GM19351 (cell line): ENCODE measurements at regions not wholly inside any gene's neighbourhood (a gene's known extent, or its start where the extent isn't known, plus 50 kb on each side); places are given as distances from the start of the nearest gene placed in this dataset.

Experiments
- ATAC-seq: cut with Tn5 transposase; IDR thresholded peaks from one replicate; pipeline ENCODE4 v1.9.1; 2021; ENCODE audit warnings: mild to moderate bottlenecking, moderate library complexity; ENCODE audit not compliant: unreplicated experiment

DNA sequence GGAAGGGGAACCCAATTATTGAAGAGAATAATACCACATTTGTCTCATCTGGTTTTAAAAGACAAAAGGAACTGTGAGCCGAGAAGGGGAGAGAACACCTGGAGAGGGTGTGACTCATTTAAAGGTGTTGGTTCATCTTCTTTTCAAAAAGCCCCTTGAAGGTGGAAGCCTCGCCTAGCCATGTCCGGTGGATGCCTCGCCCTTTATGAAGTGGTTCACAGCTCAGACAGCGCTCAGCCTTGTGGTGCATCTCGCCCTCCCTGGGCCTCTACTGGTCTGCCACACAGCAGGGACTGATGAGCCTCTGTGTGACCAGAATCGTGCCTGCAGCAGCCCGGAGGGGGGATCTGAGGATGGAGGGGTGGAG is 290.0 kb upstream of the CXCR4 start:
- no peak for ATAC-seq

DNA sequence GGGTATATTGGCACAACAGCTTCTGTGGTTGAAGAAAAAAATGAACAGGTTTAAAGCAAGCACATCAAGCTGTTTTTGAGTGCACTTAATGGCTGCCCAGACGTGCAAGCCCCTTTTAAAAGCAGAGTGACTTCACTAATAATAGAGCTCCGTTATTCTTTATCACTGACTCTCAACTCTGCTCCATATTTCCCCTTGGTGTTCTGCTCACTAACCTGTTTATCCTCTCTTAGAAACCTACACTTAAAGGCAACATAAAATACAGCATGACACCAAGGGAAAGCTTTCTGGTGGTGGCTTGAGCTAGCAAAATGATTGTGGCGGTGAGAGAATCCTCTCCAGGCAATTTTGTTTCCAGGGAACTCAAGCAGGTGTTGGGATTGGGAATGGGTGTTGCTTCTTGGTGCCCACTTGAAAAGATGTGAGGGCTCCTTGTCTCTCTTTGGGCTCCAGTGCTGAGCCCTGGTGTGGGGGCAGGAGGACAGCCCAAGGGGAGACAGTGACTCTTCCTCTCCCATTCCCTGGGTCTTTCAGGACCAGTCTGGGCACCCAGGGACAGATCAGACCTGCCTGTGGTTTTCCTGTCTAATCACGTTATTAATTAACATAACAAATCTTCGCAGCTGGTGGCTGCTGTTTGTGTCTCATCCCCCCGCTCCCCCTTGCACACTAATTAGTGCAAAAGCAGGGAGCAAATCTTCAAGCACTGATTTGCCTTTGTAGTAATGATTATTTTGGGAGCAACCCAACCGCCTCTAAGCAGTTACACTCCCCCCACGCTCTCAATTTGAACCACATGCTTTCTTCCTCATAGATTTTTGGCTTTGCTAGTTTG is 289.4 kb upstream of the CXCR4 start:
- ATAC-seq = no peak

DNA sequence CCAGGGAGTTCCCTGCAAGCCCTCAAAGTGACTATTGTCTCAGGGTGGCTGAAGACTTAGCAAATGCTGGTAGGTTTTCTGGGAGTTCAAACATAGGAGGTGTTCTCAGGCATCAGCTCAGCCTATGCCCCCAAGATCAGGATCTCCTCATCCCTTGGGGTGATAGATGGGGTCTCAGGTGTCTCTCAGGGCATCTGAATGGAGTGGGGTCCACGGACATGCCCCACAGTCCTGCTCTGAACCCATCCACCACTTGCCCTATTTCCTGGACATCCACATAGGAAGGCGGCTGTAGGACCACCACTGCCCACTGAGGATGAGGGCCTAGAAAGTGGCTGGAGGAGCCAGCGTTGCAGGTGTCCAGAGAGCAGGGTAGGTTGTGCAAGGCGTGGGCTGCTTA is 287.0 kb upstream of the CXCR4 start:
- no peak for ATAC-seq

DNA sequence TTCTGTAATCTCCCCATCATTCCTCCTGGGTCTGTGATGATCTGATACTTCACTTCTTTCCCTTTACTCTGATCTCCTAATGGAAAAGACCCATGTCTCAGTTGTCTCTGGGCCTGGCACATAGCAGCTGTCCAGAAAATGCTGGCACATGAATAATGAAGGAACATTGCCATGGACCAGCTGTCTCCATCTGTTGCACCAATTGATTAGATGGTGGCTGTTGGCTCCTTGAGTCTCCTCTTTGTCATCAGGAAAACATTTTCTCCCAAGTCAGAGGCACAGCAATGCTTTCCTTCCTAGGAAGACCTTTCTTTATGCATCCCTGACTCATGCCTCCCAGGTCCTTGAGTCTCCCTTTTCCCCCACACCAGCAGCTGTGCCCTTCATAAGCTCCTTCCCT is 286.2 kb upstream of the CXCR4 start:
- ATAC-seq = no peak

DNA sequence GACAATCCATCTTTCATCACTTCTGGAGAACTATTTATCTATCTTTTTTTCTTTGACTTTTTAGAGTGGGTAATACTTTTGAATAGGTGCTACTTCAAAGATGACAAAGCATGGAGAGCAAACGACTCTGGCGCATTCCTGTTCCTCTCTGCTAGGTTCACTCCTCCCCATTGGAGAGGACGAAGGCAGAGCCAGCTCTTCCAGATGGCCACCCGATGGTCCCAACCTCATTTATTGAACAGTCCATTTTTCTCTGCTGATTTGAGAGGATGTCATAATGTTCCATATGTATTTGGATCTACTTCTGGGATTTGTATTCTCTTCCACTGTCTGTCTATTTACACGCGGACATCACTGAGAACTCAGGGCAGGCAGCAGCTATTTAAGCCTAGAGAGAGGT is 284.3 kb upstream of the CXCR4 start:
- no peak for ATAC-seq

DNA sequence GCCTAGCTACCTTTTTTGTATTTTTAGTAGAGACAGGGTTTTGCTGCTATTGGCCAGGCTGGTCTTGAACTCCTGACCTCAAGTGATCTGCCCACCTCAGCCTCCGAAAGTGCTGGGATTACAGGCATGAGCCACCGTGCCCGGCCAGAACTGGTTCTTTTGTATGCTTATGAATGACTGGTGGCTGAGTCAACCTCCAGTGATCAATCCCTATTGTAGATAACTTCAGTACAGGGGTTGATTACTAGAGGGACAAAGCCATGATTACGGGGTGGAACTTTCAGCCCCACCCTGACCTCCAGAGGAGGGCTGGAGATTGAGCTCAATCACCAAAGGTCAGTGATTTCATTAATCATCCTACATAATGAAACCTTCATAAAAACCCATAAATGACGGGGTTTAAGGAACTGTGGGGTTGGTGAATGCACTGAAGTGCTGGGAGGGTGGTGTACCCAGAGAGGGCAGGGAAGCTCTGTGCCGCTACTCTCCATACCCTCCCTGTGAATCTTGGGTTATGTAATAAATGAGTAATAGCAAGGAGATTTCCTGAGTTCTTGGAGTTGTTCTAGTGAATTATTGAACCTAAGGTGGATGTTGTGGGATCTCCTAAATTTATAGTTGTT is 281.8 kb upstream of the CXCR4 start:
- ATAC-seq = no peak

DNA sequence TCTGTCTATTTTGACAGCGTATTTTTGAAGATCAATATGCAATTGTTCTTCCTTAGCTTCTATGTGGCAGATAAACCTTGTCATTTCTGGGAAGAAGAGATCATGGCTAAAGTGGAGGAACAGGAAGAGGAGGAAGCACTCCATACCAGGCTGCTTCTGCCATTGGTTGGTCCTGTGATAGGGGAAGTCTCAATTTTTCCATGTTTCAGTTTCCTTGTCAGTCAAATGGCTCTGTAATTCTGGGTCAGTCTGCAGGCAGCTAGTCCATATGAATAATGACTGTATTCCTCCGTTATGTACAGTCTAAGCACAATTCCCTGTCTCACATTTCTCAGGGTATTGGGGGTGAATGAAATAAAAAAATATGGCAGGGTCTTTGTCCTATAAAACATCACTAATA is 277.6 kb upstream of the CXCR4 start:
- ATAC-seq = no peak

DNA sequence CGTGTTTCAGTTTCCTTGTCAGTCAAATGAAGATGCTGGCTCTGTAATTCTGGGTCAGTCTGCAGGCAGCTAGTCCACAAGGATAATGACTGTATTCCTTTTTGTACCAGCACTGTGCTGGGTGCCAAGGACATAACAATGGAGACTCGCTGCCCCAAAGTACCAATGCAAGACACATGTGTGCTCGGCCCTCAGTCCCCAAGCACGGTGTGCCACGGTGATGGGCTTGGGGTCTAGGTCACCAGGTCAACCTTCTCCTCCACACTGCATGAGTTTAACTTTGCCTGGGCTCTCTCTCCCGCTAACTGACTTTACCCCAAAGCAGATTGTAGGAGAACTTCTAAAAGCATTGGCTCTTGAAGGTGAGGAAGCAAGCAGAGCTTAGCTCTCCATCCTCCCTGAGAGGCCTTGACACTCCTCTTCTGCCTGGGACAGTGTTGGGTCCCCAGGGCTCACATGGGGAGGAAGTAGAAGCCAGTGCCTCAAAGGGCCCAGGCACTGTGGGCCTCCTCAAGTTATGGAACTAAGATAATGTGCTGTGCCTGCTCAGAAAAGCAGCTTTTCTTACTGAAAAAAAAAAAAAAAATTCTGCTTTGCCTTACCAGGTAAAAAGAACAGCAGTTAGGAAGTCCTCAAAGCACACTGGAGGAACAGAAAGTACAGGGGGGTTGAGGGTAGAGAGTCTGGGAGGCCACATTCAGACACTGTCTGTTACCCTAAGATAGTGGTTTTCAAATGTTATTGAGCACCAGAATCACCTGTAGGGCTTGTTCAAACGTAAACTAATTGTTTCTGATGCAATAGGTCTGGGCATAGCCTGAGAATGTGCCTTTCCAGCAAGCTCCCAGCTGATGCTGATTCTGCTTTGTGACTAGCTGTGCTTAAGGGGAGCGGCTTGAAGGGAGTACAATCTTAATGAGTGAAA is 276.4 kb upstream of the CXCR4 start:
- peak; percentile 71 for ATAC-seq

DNA sequence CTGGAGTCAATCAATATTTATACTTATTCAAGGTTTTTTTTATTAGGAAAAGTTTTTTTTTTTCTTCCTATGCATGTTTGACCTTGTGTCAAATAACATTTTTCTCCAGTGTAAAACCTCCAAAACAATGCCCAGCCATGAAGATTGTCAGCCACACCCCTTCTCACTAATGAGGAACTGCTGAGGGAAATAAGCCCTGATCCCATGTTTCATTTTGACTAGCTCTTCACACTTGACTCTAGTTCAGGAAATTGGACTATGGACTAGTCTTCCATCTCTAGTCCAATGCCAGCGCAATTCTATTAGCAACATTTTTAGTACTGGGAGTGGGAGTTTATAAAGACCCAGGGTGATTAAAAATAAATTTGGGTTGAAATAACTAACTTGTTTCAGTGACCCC is 275.6 kb upstream of the CXCR4 start:
- no peak for ATAC-seq

DNA sequence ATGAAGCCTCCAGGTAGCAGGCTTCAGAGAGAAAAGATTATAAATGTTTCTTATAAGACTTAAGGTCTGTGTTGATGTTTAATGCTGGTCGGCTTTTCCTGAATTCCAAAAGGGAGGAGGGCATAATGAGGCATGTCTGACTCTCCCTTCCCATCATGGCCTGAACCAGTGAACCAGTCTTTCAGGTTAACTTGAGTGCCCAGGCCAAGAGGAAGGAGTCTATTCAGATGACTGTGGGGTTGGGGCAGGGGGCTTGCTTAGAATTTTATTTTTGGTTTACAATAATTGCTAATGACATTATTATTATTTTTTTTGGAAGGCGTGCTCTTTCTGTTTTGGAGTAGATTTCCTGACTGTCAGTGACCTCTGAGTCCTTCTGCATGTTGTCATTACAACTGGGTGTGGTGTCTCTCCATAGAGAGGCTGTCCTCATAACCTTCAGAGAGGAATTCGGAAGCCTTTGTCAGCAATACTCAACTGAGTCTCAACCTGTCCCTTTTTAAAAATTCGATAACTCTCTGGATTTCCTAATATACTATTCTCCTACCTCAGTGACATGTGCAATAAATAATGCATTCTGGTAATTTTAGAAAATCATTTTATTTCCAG is 275.1 kb upstream of the CXCR4 start:
- no peak for ATAC-seq

DNA sequence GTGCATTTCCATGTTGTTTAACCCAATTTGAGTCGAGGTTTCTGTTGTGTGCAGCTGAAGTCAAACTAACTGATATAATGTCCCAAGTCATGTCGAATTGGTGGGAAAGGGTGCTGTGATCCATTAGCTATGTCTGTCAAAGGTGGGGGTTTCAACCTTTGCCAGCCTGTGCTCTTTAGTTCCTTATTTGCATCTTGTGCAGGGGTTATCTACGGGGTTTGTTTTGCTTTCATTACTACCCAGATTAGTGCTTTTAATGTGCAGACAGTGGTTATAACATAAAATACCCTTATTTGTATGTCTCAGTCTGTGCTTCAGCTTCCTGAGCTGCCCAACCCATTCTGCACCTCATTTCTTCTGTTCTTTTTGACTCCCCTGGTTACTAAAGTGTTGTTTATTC is 271.9 kb upstream of the CXCR4 start:
- ATAC-seq = peak; percentile 71

DNA sequence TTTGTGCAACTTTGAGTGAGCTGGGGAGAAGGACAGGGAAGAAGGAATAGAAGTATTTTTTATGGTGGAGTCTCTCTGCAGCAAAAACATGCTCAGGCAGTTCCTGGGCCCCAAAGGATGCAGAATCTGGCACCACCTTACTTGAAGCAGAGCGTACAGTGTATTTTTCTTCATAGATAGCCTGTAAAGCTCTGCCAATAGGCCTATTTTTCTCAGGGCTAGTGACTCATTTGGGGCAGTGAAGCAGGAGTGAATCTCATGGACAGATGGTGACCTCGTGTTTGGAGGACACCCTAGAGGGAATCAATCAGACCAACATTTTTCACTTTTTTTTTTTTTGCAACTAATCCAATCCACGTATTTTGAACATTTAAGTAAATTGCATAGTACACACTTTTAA is 268.1 kb upstream of the CXCR4 start:
- no peak for ATAC-seq

DNA sequence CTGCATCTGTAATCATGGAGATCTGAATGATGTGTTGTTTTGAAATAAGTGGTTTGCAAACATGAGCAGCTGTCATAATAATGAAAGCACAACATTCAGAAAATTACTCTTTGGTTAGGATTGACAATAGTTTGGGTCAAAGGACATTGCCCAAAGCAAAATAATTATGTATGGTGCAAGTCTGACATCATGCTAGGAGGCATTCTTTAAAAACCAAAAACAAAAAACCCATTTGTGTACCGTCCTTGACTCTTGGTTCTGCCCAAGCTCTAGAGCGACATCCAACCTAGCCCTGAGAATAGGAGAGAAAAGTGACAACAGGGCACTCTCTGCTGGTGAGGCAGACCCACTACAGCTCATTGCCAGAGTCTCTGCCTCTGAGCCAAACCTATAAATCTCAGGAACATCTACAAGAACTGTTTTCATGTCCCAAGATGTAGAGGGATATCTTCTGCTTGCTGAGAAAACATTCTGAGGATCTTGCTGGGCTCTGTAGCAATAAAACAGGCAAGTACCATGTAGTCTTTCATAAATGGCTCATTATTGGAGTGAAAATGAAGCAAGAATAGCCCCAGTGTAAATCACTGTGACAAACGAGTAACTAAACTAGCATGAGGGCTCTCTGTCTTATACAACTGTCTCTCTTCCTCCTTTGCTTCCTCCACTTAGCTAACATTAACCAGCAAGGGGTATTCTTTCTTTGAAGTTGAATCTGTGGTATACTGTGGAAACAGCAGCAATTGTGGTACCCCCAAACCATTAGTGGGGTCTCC is 266.8 kb upstream of the CXCR4 start:
- ATAC-seq = peak; percentile 49

DNA sequence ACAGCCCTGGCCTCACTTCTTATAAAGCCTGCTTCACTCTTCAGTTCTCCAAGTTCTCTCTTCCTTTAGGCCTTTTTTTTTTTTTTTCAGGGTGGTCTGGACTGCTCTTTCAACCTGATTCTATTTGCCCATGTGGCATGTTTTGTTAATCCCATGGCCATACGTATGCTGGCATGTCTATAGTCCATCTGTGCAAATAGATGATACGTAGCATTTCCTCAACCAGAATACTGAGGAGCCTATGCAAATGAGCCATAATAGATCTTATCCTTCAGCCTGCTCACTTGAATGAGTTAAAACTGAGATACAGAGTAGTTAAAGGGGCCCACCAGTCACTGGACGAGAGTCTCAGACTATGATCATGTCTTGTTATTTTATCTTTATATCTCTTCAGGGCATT is 265.2 kb upstream of the CXCR4 start:
- ATAC-seq = no peak

DNA sequence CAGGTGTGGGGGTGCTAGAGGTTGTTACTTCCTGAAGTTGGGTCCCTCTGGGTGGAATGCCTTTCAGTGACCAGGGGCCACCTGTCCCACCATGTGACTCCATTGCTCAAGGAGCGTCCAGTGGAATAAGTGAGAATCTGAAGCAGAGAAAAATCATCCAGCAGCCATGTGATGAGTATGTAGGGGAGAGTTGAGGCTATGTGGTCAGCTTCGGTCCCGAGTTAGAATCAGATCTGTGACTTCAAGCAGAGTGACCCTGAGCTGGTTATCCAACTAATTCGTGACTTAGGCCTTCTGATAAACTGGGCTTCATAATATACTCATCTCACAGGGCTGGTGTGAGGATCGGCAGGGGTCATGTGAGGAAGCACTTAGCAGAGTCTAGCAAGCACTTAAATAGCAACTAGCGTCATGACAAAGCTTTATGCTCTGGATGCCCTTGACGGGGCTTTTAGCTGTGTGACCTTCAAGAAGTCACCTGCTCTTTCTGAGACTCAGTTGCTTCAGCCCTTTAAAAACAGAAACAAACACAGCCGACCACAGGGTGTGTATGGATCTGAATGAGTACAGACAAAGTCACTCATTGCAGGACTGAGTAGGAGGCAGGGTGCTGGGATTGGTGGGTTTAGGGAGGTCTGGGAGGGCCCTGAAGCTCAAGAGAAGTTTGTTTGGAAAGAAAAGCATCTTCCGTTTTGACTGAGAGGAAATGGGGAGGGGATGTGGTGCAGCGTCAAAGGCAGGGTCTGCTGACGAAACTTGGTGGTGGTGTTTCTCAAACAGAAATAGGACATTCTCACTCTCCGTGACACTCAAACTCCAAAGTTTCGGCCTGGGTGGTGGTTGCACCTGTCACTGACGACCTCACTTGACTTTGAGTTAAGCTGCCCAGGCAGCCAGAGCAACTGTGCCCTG is 264.0 kb upstream of the CXCR4 start:
- peak; percentile 72 for ATAC-seq

DNA sequence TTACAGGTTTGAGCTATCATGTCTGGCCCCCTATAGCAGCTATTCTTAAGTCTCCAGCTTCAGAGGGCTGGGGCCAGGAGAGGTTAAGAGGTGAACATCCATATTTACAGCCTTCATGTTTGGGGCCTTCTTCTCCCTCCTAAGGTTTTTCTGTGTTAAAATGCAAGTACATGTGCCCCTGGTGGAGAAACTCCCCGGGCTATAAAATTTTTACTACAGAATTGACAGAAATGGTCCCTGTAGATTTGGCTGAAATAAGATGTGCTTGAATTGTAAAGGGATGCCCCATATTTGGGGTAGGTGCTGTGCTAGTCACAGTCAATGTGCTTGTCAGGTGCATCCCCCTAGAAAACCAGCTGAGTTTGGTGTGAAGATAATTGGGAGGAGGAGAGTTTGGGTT is 263.3 kb upstream of the CXCR4 start:
- ATAC-seq = no peak

DNA sequence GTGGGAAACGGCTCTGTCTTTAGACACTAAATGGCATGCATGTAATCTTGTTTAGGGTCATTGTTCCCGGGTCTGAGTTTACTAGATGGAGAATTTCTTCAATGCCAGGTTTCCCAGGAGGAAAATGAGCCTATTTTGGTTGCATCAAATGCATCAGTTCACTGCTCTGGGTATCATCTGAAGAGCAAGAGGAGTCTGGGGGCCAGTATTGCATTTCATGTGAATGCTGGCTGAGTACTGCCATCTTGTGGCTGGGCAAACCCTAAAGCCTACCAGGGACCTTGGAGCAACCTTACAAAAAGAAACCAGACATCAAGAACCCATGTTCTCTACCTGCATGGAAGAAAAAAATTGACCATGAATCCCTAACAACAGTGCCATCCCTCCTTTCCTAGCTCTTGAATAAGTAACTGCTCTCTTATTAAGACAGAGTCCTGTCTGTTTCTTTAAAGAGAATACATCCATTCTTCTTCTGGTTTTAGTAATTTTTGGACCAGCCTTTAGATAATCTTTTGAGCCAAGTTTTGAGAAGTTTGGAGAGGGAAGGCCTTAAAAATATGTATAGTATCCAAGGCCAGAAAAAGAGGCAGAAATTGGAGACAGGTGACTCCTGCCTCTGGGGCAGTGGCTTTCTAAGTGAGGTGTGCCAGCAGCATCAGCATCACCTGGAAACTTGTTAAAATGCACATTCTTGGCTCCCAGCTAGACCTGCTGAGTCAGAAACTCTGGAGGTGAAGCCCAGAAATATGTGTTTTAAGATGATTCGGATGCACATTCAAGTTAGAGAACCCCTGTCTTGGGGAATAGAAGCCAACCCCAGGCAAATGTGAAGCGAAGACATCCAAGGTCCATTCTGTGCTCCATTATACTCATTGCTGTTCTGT is 261.0 kb upstream of the CXCR4 start:
- peak; percentile 16 for ATAC-seq
